Naive thymus-derived CD8-positive, alpha-beta T cell (primary cell): ENCODE measurements at regions not wholly inside any gene's neighbourhood (a gene's known extent, or its start where the extent isn't known, plus 50 kb on each side); places are given as distances from the start of the nearest gene placed in this dataset.
"Not testable (repeated sequence)": the region's sequence is repeated elsewhere in the genome, so short reads cannot be mapped to it uniquely, and the experiment has no call there.

ENCODE experiments used
- ATAC-seq, 2 donors: fragments of 150-1000 bp; cut with Tn5 transposase in 1 of 2; sonication (Bioruptor Pico), chemical (Tn5 transposase) in 1 of 2; 1 replicate in 1 of 2; 2 replicates in 1 of 2; pipeline ENCODE4 v1.10.0; 2021; ENCODE audit warnings: mild to moderate bottlenecking in 2 of 2, moderate library complexity in 2 of 2
- POLR2A ChIA-PET: fragments of 350-600 bp; sonication (Branson Sonifier 250); formaldehyde crosslinking; loops from one replicate; lab custom pipeline; 2021; ENCODE audit warnings: antibody characterized with exemption; lab: Charles Lee
- DNase-seq, 10 donors: peaks; one replicate each; pipeline versions ENCODE4 v3.0.0 to v3.0.0-alpha.2; 2020 to 2022
- H3K27ac Mint-ChIP-seq, 10 donors: one replicate each; pipeline ENCODE4 v1.8.0; 2020 to 2022; ENCODE audit warnings: mild to moderate bottlenecking in 10 of 10, mixed read lengths in 10 of 10, moderate library complexity in 4 of 10, inconsistent platforms in 1 of 10
- H3K27me3 Mint-ChIP-seq, 5 donors: one replicate each; pipeline ENCODE4 v1.8.0; 2021 to 2022; ENCODE audit warnings: mixed read lengths in 5 of 5
- H3K36me3 Mint-ChIP-seq, 3 donors: one replicate each; pipeline ENCODE4 v1.8.0; 2020 to 2022; ENCODE audit warnings: mixed read lengths in 3 of 3, mild to moderate bottlenecking in 2 of 3, inconsistent platforms in 1 of 3
- H3K4me1 Mint-ChIP-seq, 4 donors: one replicate each; pipeline ENCODE4 v1.8.0; 2021 to 2022; ENCODE audit warnings: mixed read lengths in 4 of 4
- H3K4me3 Mint-ChIP-seq, 10 donors: one replicate each; pipeline ENCODE4 v1.8.0; 2020 to 2022; ENCODE audit warnings: mild to moderate bottlenecking in 10 of 10, mixed read lengths in 10 of 10, moderate library complexity in 6 of 10, inconsistent platforms in 1 of 10
- H3K9me3 Mint-ChIP-seq, 9 donors: one replicate each; pipeline ENCODE4 v1.8.0; 2020 to 2022; ENCODE audit warnings: mixed read lengths in 9 of 9, mild to moderate bottlenecking in 3 of 9, inconsistent platforms in 1 of 9, moderate library complexity in 1 of 9

- H3K27ac Mint-ChIP-seq = no peak overlapping the region
- H3K9me3 Mint-ChIP-seq = peaks cover 0 to 2% (median 0%) of the 10 kb centered on the region in 9 donors
- H3K27me3 Mint-ChIP-seq = no peaks in the 10 kb centered on the region
- ATAC-seq (no peak), DNase-seq (no peak)
- H3K36me3 Mint-ChIP-seq = no peaks in the 10 kb centered on the region
- H3K4me1 Mint-ChIP-seq = no peaks in the 10 kb centered on the region
- POLR2A ChIA-PET = no interaction called here
- H3K4me3 Mint-ChIP-seq = no peak overlapping the region
Observed at GRCh38 chrX:95728446-95728845, 956.2 kb upstream of the DIAPH2 start.

GRCh38 chrX:95729401-95729800, 955.2 kb upstream of the DIAPH2 start:
- H3K36me3 Mint-ChIP-seq = no peaks in the 10 kb centered on the region
- H3K27me3 Mint-ChIP-seq = no peaks in the 10 kb centered on the region
- POLR2A ChIA-PET = no interaction called here
- no peak for DNase-seq
- no peak overlapping the region for H3K27ac Mint-ChIP-seq
- H3K9me3 Mint-ChIP-seq = peaks cover 0 to 4% (median 0%) of the 10 kb centered on the region in 9 donors
- ATAC-seq = no peak
- no peaks in the 10 kb centered on the region for H3K4me1 Mint-ChIP-seq
- H3K4me3 Mint-ChIP-seq = no peak overlapping the region

GRCh38 chrX:95733426-95733825, 951.2 kb upstream of the DIAPH2 start:
- POLR2A ChIA-PET = no interaction called here
- Mint-ChIP-seq H3K27me3 (no peaks in the 10 kb centered on the region), H3K4me3 (no peak overlapping the region), H3K4me1 (no peaks in the 10 kb centered on the region), H3K36me3 (no peaks in the 10 kb centered on the region), H3K9me3 (peaks cover 0 to 10% (median 0%) of the 10 kb centered on the region in 9 donors), H3K27ac (no peak overlapping the region)
- ATAC-seq (no peak), DNase-seq (no peak)

- Mint-ChIP-seq H3K36me3 (no peaks in the 10 kb centered on the region), H3K4me3 (no peak overlapping the region), H3K27ac (no peak overlapping the region), H3K4me1 (no peaks in the 10 kb centered on the region), H3K27me3 (no peaks in the 10 kb centered on the region), H3K9me3 (peaks cover 0 to 3% (median 0%) of the 10 kb centered on the region in 9 donors)
- no peak for DNase-seq
- no peak for ATAC-seq
- POLR2A ChIA-PET = no interaction called here
Observed at GRCh38 chrX:95754411-95754810, 930.2 kb upstream of the DIAPH2 start.

- POLR2A ChIA-PET = no interaction called here
- DNase-seq (no peak), ATAC-seq (no peak)
- Mint-ChIP-seq H3K4me1 (no peaks in the 10 kb centered on the region), H3K9me3 (peaks cover 0 to 2% (median 0%) of the 10 kb centered on the region in 9 donors), H3K27ac (no peak overlapping the region), H3K27me3 (no peaks in the 10 kb centered on the region), H3K36me3 (no peaks in the 10 kb centered on the region), H3K4me3 (no peak overlapping the region)
Observed at GRCh38 chrX:95760356-95760755, 924.3 kb upstream of the DIAPH2 start.

- DNase-seq = no peak
- POLR2A ChIA-PET = no interaction called here
- no peaks in the 10 kb centered on the region for H3K9me3 Mint-ChIP-seq
- H3K36me3 Mint-ChIP-seq = no peaks in the 10 kb centered on the region
- H3K27me3 Mint-ChIP-seq = no peaks in the 10 kb centered on the region
- H3K4me3 Mint-ChIP-seq = no peak overlapping the region
- no peak for ATAC-seq
- no peaks in the 10 kb centered on the region for H3K4me1 Mint-ChIP-seq
- no peak overlapping the region for H3K27ac Mint-ChIP-seq
Observed at GRCh38 chrX:95762716-95763115, 921.9 kb upstream of the DIAPH2 start.

GRCh38 chrX:95764972-95765451, 919.6 kb upstream of the DIAPH2 start:
- H3K36me3 Mint-ChIP-seq = no peaks in the 10 kb centered on the region
- H3K4me1 Mint-ChIP-seq = no peaks in the 10 kb centered on the region
- H3K27me3 Mint-ChIP-seq = no peaks in the 10 kb centered on the region
- no peak overlapping the region for H3K4me3 Mint-ChIP-seq
- DNase-seq (peak in 1 of 10 donors; percentile 4), ATAC-seq (no peak)
- H3K27ac Mint-ChIP-seq = no peak overlapping the region
- POLR2A ChIA-PET = no interaction called here
- H3K9me3 Mint-ChIP-seq = peaks cover 0 to 3% (median 0%) of the 10 kb centered on the region in 9 donors

GRCh38 chrX:95771198-95771597, 913.4 kb upstream of the DIAPH2 start:
- H3K36me3 Mint-ChIP-seq, H3K27ac Mint-ChIP-seq, H3K4me1 Mint-ChIP-seq, H3K27me3 Mint-ChIP-seq, DNase-seq, H3K4me3 Mint-ChIP-seq, H3K9me3 Mint-ChIP-seq, POLR2A ChIA-PET, ATAC-seq: not testable (repeated sequence)

GRCh38 chrX:95791876-95792275, 892.8 kb upstream of the DIAPH2 start:
- H3K36me3 Mint-ChIP-seq = no peaks in the 10 kb centered on the region
- no peaks in the 10 kb centered on the region for H3K27me3 Mint-ChIP-seq
- H3K4me3 Mint-ChIP-seq = no peak overlapping the region
- POLR2A ChIA-PET = no interaction called here
- ATAC-seq (no peak), DNase-seq (no peak)
- H3K9me3 Mint-ChIP-seq = peaks cover 0 to 8% (median 0%) of the 10 kb centered on the region in 9 donors
- no peak overlapping the region for H3K27ac Mint-ChIP-seq
- H3K4me1 Mint-ChIP-seq = no peaks in the 10 kb centered on the region

GRCh38 chrX:95797344-95797743, 887.3 kb upstream of the DIAPH2 start:
- DNase-seq = no peak
- Mint-ChIP-seq H3K4me3 (no peak overlapping the region), H3K27ac (no peak overlapping the region), H3K9me3 (peaks cover 0 to 6% (median 0%) of the 10 kb centered on the region in 9 donors), H3K36me3 (no peaks in the 10 kb centered on the region), H3K4me1 (no peaks in the 10 kb centered on the region), H3K27me3 (no peaks in the 10 kb centered on the region)
- ATAC-seq = no peak
- POLR2A ChIA-PET = no interaction called here

- Mint-ChIP-seq H3K27me3 (no peaks in the 10 kb centered on the region), H3K27ac (no peak overlapping the region), H3K36me3 (no peaks in the 10 kb centered on the region), H3K4me1 (no peaks in the 10 kb centered on the region), H3K4me3 (no peak overlapping the region), H3K9me3 (peaks cover 0 to 9% (median 0%) of the 10 kb centered on the region in 9 donors)
- ATAC-seq (no peak), DNase-seq (no peak)
- POLR2A ChIA-PET = no interaction called here
Observed at GRCh38 chrX:95823796-95824195, 860.8 kb upstream of the DIAPH2 start.

- Mint-ChIP-seq H3K4me3 (no peak overlapping the region), H3K9me3 (peaks cover 0 to 9% (median 0%) of the 10 kb centered on the region in 9 donors), H3K36me3 (no peaks in the 10 kb centered on the region), H3K27ac (no peak overlapping the region), H3K4me1 (no peaks in the 10 kb centered on the region), H3K27me3 (no peaks in the 10 kb centered on the region)
- no peak for ATAC-seq
- POLR2A ChIA-PET = no interaction called here
- DNase-seq = no peak
Observed at GRCh38 chrX:95835223-95835622, 849.4 kb upstream of the DIAPH2 start.

GRCh38 chrX:95836517-95836916, 848.1 kb upstream of the DIAPH2 start:
- no peak for DNase-seq
- POLR2A ChIA-PET = no interaction called here
- H3K36me3 Mint-ChIP-seq = no peaks in the 10 kb centered on the region
- H3K27ac Mint-ChIP-seq = no peak overlapping the region
- H3K27me3 Mint-ChIP-seq = no peaks in the 10 kb centered on the region
- H3K4me3 Mint-ChIP-seq = no peak overlapping the region
- no peaks in the 10 kb centered on the region for H3K4me1 Mint-ChIP-seq
- peaks cover 0 to 9% (median 0%) of the 10 kb centered on the region in 9 donors for H3K9me3 Mint-ChIP-seq
- ATAC-seq = no peak

GRCh38 chrX:95841863-95842262, 842.8 kb upstream of the DIAPH2 start:
- no peak for DNase-seq
- H3K4me1 Mint-ChIP-seq = no peaks in the 10 kb centered on the region
- no peaks in the 10 kb centered on the region for H3K27me3 Mint-ChIP-seq
- ATAC-seq = no peak
- no peaks in the 10 kb centered on the region for H3K9me3 Mint-ChIP-seq
- no peaks in the 10 kb centered on the region for H3K36me3 Mint-ChIP-seq
- POLR2A ChIA-PET = interaction anchor here (0.6 to 0.7 kb wide), 2 partner anchors 15 to 560 kb away, joined by 3 read pairs; no protein-coding TSS in a partner anchor
- no peak overlapping the region for H3K27ac Mint-ChIP-seq
- no peak overlapping the region for H3K4me3 Mint-ChIP-seq
